Rectal smooth muscle tissue (tissue), 1 donor: ENCODE measurements at regions not wholly inside any gene's neighbourhood (a gene's known extent, or its start where the extent isn't known, plus 50 kb on each side); places are given as distances from the start of the nearest gene placed in this dataset.

Source experiments
- H3K27ac ChIP-seq: one replicate; pipeline ENCODE4 v1.7.0; 2013; ENCODE audit warnings: low read depth, low read length, inconsistent platforms
- H3K27me3 ChIP-seq: one replicate; pipeline ENCODE4 v1.7.0; 2013; ENCODE audit warnings: low read length; ENCODE audit not compliant: control insufficient read depth, insufficient read depth
- H3K36me3 ChIP-seq: one replicate; pipeline ENCODE4 v1.7.0; 2013; ENCODE audit warnings: low read length; ENCODE audit not compliant: control insufficient read depth, insufficient read depth
- H3K4me1 ChIP-seq: one replicate; pipeline ENCODE4 v1.7.0; 2013; ENCODE audit warnings: low read length; ENCODE audit not compliant: control insufficient read depth, insufficient read depth
- H3K4me3 ChIP-seq: one replicate; pipeline ENCODE4 v1.7.0; 2013; ENCODE audit warnings: low read length
- H3K9ac ChIP-seq: one replicate; pipeline ENCODE4 v1.7.0; 2013; ENCODE audit warnings: low read length

DNA sequence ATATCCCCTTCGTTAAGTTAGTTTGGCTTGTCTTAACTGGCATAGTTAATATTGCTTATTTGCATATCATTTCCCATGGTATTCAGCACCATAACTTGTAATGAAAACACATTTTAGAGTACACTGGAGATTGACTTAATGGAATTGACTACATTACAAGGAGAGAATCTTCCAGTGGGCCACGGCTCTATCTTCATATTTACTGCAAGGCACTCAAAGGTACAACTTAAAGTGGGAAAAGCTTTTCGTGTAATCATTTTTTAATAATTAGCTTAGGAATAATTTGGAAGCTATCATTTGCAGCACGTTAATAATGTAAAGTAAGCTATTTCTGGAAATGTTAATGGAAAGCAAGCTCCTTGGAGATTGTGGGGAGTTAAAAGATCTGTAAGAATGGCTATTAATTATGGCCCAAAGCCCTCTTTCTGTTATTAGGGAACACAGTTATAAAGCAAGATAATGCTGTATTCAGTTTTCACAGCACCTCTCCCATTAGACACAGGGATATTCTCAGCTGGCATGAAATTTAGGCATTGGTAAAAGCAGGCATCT lies 551.5 kb upstream of the RGMA start:
- no peaks in the 10 kb centered on the region for H3K27me3 ChIP-seq
- no peak overlapping the region for H3K4me3 ChIP-seq
- no peaks in the 10 kb centered on the region for H3K4me1 ChIP-seq
- H3K36me3 ChIP-seq = no peaks in the 10 kb centered on the region
- H3K9ac ChIP-seq = no peak overlapping the region
- no peak overlapping the region for H3K27ac ChIP-seq

DNA sequence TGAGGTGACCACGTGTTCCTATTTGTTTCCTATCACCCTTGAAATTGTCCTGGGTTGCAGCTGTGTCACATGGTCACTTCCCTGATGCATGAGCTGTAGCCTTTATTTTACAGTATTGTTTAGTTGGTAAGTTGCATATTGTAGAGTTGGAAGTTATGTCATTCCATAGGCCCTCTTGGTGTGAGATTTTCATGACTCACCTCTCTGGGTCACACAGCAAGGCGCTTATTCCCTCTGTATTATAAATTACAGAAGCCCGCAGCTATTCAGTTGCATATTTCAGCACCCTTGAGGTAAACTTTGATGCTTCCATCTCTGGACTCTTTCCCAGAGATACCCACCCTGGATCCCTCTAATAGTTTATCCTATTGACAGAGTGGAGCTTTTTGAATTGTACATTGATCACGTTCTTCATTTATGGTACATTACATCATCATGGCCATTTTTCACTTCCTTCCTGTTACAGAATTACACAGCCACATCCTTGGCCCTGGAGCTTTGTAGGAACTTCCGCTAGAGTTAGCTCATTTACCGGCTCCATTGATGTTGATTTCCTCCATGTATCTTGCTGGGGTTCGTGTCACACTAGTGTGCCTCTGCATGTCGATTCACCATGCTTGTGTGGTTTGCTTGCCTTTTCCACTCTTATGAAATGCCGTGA lies 543.1 kb upstream of the RGMA start:
- Histone ChIP-seq H3K9ac (no peak overlapping the region), H3K36me3 (no peaks in the 10 kb centered on the region), H3K4me1 (no peaks in the 10 kb centered on the region), H3K27me3 (no peaks in the 10 kb centered on the region), H3K4me3 (no peak overlapping the region), H3K27ac (no peak overlapping the region)

DNA sequence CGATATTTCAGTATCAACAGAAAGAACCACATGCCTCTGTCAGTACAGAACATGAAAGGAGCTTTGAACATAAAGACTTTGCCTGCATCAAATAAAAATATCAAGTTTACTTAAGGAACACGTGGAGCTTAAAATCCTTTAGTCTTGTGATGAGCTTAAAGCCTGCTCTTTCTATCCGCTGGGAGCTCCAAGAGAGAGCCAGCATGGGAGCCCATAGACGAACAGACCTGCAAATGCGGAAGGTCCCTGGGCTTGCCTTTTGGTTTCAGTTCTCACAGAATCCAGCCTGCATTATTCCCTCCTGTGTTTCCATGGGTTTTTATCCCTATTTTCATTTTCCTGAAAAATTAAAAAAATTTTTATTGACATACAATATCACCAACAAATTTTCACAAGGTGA lies 530.6 kb upstream of the RGMA start:
- Histone ChIP-seq H3K27me3 (no peaks in the 10 kb centered on the region), H3K4me3 (no peak overlapping the region), H3K36me3 (no peaks in the 10 kb centered on the region), H3K9ac (no peak overlapping the region), H3K27ac (no peak overlapping the region), H3K4me1 (no peaks in the 10 kb centered on the region)

DNA sequence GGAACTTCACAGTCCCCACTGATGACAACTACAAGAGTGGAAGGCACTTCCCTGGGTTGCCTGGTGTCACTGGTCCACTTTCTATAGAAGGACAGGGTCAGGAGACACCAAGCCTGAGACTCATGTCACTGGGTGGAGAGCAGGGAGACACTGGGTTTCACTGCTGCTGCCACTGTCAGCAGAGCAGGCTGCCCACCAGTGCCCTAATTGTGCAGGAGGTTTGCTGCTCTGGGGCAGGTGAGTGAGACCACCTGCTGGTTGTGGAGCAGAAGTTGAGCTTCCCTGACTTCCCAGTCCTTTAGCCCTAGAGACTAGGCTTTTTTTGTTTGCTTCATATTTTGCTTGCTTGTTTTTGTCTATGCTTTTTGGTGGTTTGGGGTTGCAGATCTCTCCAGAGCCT lies 528.4 kb upstream of the RGMA start:
- Histone ChIP-seq H3K4me3 (no peak overlapping the region), H3K36me3 (no peaks in the 10 kb centered on the region), H3K9ac (no peak overlapping the region), H3K27ac (no peak overlapping the region), H3K27me3 (no peaks in the 10 kb centered on the region), H3K4me1 (no peaks in the 10 kb centered on the region)

DNA sequence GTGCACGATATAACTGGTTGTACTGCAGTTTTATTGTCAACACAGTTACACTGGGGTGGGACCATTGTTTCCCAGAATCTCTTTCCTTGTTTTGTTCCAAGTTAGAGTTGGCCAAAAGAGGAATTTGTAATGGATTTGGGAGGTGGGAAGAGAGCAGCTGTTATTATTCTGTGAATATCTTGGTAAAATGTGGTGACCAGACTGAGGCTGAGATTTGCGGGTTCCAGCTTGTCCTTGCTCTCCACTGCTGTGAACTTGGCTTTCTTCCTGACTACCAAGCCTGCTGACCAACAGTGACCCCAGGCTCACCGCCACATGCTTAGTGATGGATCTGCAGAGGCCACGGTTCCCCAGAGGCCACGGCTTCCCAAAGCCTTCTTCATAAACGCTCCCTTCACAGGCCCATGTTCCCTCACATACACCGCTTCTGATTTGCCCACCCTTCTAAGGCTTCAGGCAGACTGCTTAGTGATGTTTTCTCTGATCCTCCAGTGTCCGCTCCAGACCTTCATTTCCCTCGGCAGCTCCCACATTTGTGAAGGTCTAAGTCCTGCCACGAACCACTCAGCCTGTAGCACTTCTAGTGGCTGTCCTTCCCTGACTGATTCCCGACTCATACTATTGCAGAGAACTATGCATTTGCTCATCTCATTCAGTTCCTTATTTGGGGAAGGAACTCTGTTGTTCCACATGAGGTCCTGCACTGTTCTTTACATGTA lies 525.5 kb upstream of the RGMA start:
- Histone ChIP-seq H3K27me3 (no peaks in the 10 kb centered on the region), H3K9ac (no peak overlapping the region), H3K4me1 (no peaks in the 10 kb centered on the region), H3K27ac (no peak overlapping the region), H3K36me3 (no peaks in the 10 kb centered on the region), H3K4me3 (no peak overlapping the region)

DNA sequence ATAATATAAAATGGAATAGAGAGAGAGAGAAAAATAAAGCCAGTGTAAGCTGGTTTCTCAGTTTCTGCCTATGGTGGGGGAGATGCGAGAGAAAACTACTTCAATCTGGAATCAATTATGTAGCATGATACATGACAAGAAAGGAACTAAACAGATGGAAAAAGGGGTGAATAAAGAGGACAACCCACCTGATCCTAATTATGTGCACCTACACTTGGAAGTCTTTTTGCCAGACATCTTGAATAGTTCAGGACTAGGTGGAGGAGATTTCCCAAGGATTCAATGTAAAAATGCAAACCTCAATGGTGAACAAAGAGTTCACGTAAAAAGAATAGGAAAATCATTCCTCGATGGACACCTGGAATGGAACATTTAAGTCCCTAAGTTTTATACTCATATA lies 524.4 kb upstream of the RGMA start:
- no peaks in the 10 kb centered on the region for H3K27me3 ChIP-seq
- H3K9ac ChIP-seq = no peak overlapping the region

DNA sequence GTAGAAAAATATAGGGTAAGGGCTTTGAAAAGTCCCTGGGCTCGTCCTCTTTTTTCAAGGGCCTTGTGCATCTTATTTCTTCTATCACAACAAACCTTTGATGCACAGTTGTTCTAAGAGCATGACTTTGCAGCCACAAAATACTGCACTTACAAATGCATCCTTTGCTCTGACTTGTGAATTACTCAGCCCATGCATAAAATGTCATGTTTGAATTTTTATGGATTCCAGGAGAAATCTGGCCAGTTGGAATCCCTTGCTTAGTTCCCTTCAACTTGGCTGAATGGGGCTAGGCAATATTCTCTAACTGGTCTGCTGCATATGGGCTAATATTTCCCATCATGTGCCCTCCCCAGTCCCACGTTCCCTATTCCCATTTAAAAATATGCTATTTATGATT lies 523.9 kb upstream of the RGMA start:
- Histone ChIP-seq H3K36me3 (no peaks in the 10 kb centered on the region), H3K4me1 (no peaks in the 10 kb centered on the region), H3K27me3 (no peaks in the 10 kb centered on the region), H3K27ac (no peak overlapping the region), H3K4me3 (no peak overlapping the region), H3K9ac (no peak overlapping the region)

More for the DNA sequence above, 524.4 kb upstream of the RGMA start:
- no peaks in the 10 kb centered on the region for H3K36me3 ChIP-seq
- no peaks in the 10 kb centered on the region for H3K4me1 ChIP-seq
- no peak overlapping the region for H3K4me3 ChIP-seq
- H3K27ac ChIP-seq = no peak overlapping the region

DNA sequence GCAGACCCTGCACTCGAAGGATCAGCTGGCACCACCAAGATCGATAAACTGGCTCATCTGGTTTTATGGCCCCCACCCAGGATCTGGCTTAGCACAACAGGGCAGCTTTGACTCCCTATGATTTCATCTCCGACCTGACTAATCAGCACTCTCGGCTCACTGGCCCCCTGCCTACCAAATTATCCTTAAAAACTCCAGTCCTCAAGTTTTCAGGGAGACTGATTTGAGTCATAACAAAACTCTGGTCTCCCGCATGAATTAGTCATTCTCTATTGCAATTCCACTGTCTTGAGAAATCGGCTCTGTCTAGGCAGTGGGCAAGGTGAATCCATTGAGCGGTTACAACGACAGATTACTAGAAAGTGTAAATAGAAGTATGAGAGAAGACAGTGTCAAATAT lies 521.9 kb upstream of the RGMA start:
- Histone ChIP-seq H3K4me3 (no peak overlapping the region), H3K36me3 (no peaks in the 10 kb centered on the region), H3K27me3 (no peaks in the 10 kb centered on the region), H3K27ac (no peak overlapping the region), H3K9ac (no peak overlapping the region), H3K4me1 (no peaks in the 10 kb centered on the region)

DNA sequence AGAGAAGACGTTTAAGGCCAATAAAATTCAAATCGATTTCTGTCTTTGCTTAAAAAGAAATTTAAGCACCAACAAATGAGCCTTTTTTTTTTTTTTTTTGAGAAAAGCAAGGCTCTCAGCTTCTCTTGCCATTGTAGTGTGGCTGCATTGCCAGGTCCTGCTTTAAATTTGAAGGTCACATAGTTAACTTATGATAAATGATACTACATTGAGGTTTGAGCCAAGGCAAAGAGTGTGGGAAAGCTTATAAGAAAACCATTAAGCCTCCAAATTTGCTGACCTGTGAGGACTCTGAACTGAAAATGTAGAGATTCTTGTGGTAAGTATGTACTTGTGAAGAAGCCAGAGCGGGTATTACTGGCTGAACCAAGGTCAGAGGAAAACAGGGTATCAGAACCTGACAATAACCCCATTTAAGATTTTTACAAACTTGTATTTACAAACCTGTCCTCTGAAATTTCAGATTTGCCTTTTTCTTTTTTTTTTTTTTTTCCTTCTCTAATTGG lies 519.7 kb upstream of the RGMA start:
- H3K4me1 ChIP-seq = no peaks in the 10 kb centered on the region
- no peak overlapping the region for H3K9ac ChIP-seq
- no peak overlapping the region for H3K27ac ChIP-seq
- H3K4me3 ChIP-seq = no peak overlapping the region
- no peaks in the 10 kb centered on the region for H3K36me3 ChIP-seq
- no peaks in the 10 kb centered on the region for H3K27me3 ChIP-seq

DNA sequence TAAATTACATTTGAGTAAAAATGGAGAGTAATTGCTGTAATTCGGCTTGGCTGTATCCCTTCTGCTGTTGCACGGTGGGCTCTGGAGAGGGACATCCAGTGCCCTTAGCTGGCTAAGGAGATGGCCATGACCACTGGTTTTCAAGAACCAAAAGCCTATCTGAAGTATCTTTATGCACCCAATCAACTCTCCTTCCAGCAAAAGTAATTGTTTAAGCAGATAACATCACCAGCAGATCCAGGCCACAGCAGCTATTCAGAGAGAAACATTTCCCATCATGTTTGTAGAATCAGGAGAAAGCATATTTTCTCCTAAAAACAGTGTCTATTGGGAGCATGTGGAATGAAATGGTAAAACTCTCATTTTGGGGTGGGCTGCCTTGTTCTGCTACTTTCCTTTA lies 514.5 kb upstream of the RGMA start:
- Histone ChIP-seq H3K27me3 (no peaks in the 10 kb centered on the region), H3K4me1 (no peaks in the 10 kb centered on the region), H3K27ac (no peak overlapping the region), H3K4me3 (no peak overlapping the region), H3K36me3 (no peaks in the 10 kb centered on the region), H3K9ac (no peak overlapping the region)

DNA sequence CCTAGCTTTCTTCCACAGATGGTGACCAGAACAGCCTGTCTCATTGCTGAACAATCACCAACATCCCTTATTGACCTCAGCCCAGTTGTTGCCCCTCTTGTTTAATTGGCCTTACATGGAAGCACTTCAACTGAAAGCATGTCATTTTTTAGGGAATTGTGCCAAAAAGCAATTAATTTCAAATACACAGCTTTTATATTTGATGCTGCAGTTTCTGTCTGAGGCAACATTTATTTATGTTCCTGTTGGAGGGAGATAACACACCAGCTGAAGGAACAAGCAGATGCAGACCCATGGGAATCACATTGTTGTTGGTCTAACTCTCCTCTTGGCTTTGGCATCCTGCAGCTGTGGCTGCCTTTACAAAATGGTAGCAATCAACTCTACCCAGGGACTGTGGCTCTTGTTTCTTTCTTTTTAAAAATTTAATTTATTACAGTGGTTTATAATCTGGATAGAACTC lies 498.1 kb upstream of the RGMA start:
- Histone ChIP-seq H3K4me1 (no peaks in the 10 kb centered on the region), H3K27ac (no peak overlapping the region), H3K9ac (no peak overlapping the region)

DNA sequence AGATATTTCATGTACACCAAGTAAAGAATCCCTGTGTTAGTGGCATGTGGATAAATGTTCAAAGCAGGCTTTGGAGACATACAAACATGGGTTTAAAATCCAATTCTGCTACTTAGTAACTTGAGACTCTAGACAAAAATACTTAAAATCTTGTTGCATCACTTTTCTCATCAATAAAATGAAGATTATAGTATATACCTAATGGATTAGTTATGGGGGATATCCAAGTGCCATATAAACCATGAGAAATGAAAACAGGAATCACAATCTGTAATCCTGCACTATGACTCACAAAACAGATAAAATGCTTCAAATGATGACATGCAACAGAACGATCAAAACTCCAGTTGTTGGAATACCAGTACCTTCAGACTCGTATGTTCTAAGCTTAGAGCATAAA lies 496.0 kb upstream of the RGMA start:
- Histone ChIP-seq H3K4me3 (no peak overlapping the region), H3K36me3 (no peaks in the 10 kb centered on the region), H3K9ac (no peak overlapping the region), H3K4me1 (no peaks in the 10 kb centered on the region), H3K27ac (no peak overlapping the region), H3K27me3 (no peaks in the 10 kb centered on the region)

More for the DNA sequence above, 498.1 kb upstream of the RGMA start:
- Histone ChIP-seq H3K27me3 (no peaks in the 10 kb centered on the region), H3K36me3 (no peaks in the 10 kb centered on the region), H3K4me3 (no peak overlapping the region)
